NB4 (cell line): ENCODE measurements at regions not wholly inside any gene's neighbourhood (a gene's known extent, or its start where the extent isn't known, plus 50 kb on each side); places are given as distances from the start of the nearest gene placed in this dataset.

Experiments used
- POLR2A ChIP-seq: IDR thresholded peaks from 2 replicates; pipeline ENCODE4 v1.6.1; 2011; ENCODE audit warnings: mild to moderate bottlenecking; ENCODE audit not compliant: insufficient read length; ENCODE audit errors: extremely low read depth
- TF ChIP-seq, protein P1 (sequence below): IDR thresholded peaks from one replicate; pipeline ENCODE4 v1.5.1; 2012; ENCODE audit warnings: low read depth, low read length
- TF ChIP-seq, protein P2 (sequence below): IDR thresholded peaks from 2 replicates; pipeline ENCODE4 v1.6.1; 2011; ENCODE audit warnings: low read depth, low read length

DNA sequence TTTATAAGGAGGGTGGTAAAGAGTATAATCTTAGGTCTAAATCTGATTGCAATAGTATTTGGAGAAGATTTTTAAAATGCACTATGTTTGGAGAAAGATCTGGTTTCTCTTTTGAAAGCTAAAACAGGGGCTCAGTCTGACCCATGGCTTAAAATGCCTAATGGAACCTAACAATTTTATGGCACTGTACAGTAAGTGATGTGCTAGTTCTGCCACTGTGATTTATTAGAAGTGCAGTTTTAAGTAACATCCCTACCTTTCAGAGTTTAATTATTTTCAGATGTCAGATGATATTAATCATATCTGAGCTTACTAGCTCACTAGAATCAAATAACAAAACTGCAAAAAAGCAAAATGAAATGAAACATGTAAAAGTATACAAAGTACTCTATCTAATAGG lies 514.7 kb upstream of the KCND2 start:
- TF ChIP-seq, protein P1, sequence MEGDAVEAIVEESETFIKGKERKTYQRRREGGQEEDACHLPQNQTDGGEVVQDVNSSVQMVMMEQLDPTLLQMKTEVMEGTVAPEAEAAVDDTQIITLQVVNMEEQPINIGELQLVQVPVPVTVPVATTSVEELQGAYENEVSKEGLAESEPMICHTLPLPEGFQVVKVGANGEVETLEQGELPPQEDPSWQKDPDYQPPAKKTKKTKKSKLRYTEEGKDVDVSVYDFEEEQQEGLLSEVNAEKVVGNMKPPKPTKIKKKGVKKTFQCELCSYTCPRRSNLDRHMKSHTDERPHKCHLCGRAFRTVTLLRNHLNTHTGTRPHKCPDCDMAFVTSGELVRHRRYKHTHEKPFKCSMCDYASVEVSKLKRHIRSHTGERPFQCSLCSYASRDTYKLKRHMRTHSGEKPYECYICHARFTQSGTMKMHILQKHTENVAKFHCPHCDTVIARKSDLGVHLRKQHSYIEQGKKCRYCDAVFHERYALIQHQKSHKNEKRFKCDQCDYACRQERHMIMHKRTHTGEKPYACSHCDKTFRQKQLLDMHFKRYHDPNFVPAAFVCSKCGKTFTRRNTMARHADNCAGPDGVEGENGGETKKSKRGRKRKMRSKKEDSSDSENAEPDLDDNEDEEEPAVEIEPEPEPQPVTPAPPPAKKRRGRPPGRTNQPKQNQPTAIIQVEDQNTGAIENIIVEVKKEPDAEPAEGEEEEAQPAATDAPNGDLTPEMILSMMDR, result no peak
- no peak for TF ChIP-seq POLR2A
- TF ChIP-seq, protein P2, sequence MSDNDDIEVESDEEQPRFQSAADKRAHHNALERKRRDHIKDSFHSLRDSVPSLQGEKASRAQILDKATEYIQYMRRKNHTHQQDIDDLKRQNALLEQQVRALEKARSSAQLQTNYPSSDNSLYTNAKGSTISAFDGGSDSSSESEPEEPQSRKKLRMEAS, result no peak
